KMS-11 (cell line): ENCODE measurements at regions not wholly inside any gene's neighbourhood (a gene's known extent, or its start where the extent isn't known, plus 50 kb on each side); places are given as distances from the start of the nearest gene placed in this dataset.

Source experiments
- H2AFZ ChIP-seq: fragments of 200-600 bp; sonication (generic); 2 replicates; pipeline ENCODE4 v1.6.1; 2016; ENCODE audit warnings: antibody characterized with exemption, mixed run types, low read depth
- H3K27ac ChIP-seq: fragments of 200-600 bp; sonication (generic); 2 replicates; pipeline ENCODE4 v1.6.1; 2016; ENCODE audit warnings: mild to moderate bottlenecking, mixed run types
- H3K27me3 ChIP-seq: fragments of 200-600 bp; sonication (generic); 2 replicates; pipeline ENCODE4 v1.6.1; 2017; ENCODE audit warnings: mild to moderate bottlenecking, low read depth, mixed run types, moderate library complexity; ENCODE audit not compliant: insufficient read depth
- H3K36me3 ChIP-seq: fragments of 200-600 bp; sonication (generic); 2 replicates; pipeline ENCODE4 v1.6.1; 2017; ENCODE audit warnings: mild to moderate bottlenecking, mixed run types; ENCODE audit not compliant: insufficient read depth
- H3K4me1 ChIP-seq: fragments of 200-600 bp; sonication (generic); 2 replicates; pipeline ENCODE4 v1.6.1; 2016; ENCODE audit warnings: mild to moderate bottlenecking, low read depth, mixed run types; ENCODE audit not compliant: poor library complexity, severe bottlenecking
- H3K4me2 ChIP-seq: fragments of 200-600 bp; sonication (generic); 2 replicates; pipeline ENCODE4 v1.7.0; 2016; ENCODE audit warnings: mild to moderate bottlenecking, mixed run types
- H3K4me3 ChIP-seq: fragments of 200-600 bp; sonication (generic); IDR thresholded peaks from 2 replicates; pipeline ENCODE4 v1.6.1; 2017; ENCODE audit warnings: low read depth, low read length, mixed read lengths; ENCODE audit not compliant: insufficient read depth
- H3K79me2 ChIP-seq: fragments of 200-600 bp; sonication (generic); 2 replicates; pipeline ENCODE4 v1.6.1; 2016; ENCODE audit warnings: low read depth, mixed run types; ENCODE audit not compliant: insufficient read depth
- H3K9ac ChIP-seq: fragments of 200-600 bp; sonication (generic); 2 replicates; pipeline ENCODE4 v1.6.1; 2016; ENCODE audit warnings: mild to moderate bottlenecking, mixed run types
- H4K20me1 ChIP-seq: fragments of 200-600 bp; sonication (generic); 2 replicates; pipeline ENCODE4 v1.6.1; 2016; ENCODE audit warnings: mild to moderate bottlenecking, mixed run types; ENCODE audit not compliant: insufficient read depth
- TF ChIP-seq, protein P1 (sequence below): fragments of 200-600 bp; sonication (generic); conservative IDR thresholded peaks from 2 replicates; pipeline ENCODE4 v1.6.1; 2017; ENCODE audit warnings: low read depth, mild to moderate bottlenecking, antibody characterized with exemption, low read length, moderate library complexity, mixed read lengths

DNA sequence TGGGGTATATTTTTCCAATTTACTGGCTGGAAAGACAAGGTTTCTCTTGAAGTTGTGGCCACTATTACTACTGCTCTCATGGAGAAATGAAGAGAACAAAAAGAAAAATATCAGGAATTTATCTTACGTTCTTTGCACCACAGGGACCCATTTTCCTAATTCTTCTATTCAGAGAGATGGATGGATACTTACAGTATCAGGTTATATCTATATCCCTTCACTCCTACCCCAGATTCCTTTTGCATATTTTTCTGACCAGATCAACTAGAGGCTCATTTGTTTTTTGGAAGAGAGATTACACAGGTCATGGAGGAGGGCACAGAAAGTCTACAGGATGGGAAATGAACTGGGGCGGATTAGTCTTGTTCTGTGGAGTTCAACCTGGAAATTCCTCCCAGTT, 277.2 kb upstream of the VLDLR start:
- Histone ChIP-seq H3K27ac (no peak overlapping the region), H3K4me2 (no peak overlapping the region), H4K20me1 (no peaks in the 10 kb centered on the region), H3K36me3 (no peaks in the 10 kb centered on the region), H3K79me2 (no peaks in the 10 kb centered on the region), H2AFZ (no peak overlapping the region), H3K9ac (no peak overlapping the region), H3K27me3 (no peaks in the 10 kb centered on the region), H3K4me3 (no peak overlapping the region), H3K4me1 (no peaks in the 10 kb centered on the region)
- TF ChIP-seq, protein P1, sequence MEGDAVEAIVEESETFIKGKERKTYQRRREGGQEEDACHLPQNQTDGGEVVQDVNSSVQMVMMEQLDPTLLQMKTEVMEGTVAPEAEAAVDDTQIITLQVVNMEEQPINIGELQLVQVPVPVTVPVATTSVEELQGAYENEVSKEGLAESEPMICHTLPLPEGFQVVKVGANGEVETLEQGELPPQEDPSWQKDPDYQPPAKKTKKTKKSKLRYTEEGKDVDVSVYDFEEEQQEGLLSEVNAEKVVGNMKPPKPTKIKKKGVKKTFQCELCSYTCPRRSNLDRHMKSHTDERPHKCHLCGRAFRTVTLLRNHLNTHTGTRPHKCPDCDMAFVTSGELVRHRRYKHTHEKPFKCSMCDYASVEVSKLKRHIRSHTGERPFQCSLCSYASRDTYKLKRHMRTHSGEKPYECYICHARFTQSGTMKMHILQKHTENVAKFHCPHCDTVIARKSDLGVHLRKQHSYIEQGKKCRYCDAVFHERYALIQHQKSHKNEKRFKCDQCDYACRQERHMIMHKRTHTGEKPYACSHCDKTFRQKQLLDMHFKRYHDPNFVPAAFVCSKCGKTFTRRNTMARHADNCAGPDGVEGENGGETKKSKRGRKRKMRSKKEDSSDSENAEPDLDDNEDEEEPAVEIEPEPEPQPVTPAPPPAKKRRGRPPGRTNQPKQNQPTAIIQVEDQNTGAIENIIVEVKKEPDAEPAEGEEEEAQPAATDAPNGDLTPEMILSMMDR = no peak

DNA sequence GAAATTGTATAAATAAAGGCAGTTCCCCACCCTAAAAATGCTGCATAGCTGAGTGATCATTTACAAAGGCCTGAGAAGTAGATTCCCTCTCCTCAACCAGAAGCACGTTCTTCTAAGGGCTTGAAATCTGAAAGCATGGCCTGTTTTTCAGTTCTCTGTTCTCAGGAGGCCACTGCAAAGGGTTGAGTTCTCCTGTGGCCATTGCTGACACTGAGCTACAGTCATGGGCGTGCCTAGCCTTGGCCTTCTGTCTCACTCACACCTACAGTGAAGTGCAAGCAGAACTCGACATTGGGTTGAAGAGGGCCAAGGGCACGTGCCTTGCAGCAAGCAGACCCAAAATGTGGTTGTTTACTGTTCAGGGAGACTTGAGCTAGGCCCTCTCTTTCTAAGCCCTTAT, 276.6 kb upstream of the VLDLR start:
- H2AFZ ChIP-seq = no peak overlapping the region
- no peaks in the 10 kb centered on the region for H3K36me3 ChIP-seq
- no peak overlapping the region for H3K4me3 ChIP-seq
- no peaks in the 10 kb centered on the region for H3K4me1 ChIP-seq
- no peak overlapping the region for H3K9ac ChIP-seq
- TF ChIP-seq, protein P1 = no peak
- H3K4me2 ChIP-seq = no peak overlapping the region
- H3K27me3 ChIP-seq = no peaks in the 10 kb centered on the region
- no peaks in the 10 kb centered on the region for H4K20me1 ChIP-seq
- H3K79me2 ChIP-seq = no peaks in the 10 kb centered on the region
- no peak overlapping the region for H3K27ac ChIP-seq

DNA sequence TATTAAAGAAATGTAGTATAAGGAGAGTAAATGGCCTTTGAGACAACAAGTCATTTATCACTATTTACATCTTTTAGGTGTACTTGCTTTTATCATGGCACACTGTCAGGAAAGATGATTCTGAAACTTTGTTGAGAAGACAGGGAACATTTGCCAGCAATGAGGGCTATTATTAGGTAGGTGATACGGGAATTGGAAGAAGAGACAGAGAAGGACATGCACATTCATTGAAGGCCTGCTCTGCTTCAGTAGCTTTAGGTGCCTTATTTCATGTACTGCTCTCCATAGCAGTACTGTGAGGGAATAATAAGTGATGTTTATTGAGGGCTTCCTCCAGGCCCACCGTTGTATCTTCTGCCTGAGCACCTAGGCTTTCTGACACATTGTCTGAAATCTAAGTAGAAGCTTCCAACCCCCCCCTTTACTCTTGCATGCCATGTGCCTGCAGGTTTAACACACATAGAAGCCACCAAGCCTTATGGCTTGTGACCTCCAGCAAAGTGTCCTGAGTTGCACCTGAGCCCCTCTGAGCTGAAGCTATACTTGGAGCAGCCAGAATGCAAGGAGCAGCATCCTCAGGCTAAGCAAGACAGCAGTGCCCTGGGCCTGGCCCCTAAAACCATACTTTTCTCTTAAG, 275.2 kb upstream of the VLDLR start:
- Histone ChIP-seq H3K79me2 (no peaks in the 10 kb centered on the region), H3K36me3 (no peaks in the 10 kb centered on the region), H3K27me3 (no peaks in the 10 kb centered on the region), H2AFZ (no peak overlapping the region), H4K20me1 (no peaks in the 10 kb centered on the region), H3K4me1 (no peaks in the 10 kb centered on the region), H3K27ac (no peak overlapping the region), H3K9ac (no peak overlapping the region), H3K4me3 (no peak overlapping the region), H3K4me2 (no peak overlapping the region)
- TF ChIP-seq, protein P1 = no peak

DNA sequence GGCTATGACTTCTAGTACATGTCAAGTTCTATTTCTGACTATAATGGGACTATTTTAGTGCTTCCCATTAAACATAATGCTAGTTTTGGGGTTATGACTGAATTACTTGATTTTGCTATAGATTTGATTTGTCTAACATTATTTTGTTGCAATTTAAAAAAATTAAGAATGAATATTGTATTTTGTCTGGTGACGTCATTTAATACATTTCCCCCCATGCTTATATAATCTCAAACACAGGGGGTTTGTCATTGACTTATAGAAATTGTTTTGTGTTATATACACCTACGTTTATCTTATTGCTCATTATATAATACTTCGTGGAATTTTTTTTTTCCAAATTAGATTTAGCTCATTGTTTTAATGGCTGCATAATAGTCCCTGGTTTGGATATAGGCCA, 270.3 kb upstream of the VLDLR start:
- H4K20me1 ChIP-seq = no peaks in the 10 kb centered on the region
- TF ChIP-seq, protein P1 = no peak
- no peak overlapping the region for H3K4me2 ChIP-seq
- no peaks in the 10 kb centered on the region for H3K79me2 ChIP-seq
- no peaks in the 10 kb centered on the region for H3K27me3 ChIP-seq
- no peaks in the 10 kb centered on the region for H3K36me3 ChIP-seq
- no peak overlapping the region for H3K27ac ChIP-seq
- H2AFZ ChIP-seq = no peak overlapping the region
- no peak overlapping the region for H3K4me3 ChIP-seq
- no peaks in the 10 kb centered on the region for H3K4me1 ChIP-seq
- H3K9ac ChIP-seq = no peak overlapping the region
